Erythroblast (primary cell): ENCODE measurements at regions not wholly inside any gene's neighbourhood (a gene's known extent, or its start where the extent isn't known, plus 50 kb on each side); places are given as distances from the start of the nearest gene placed in this dataset.

Experiments used
- GATA1 ChIP-seq: IDR thresholded peaks from 2 replicates; pipeline ENCODE4 v1.6.1; 2011; ENCODE audit warnings: low read depth, mild to moderate bottlenecking, control low read depth, low read length, moderate library complexity
- POLR2A ChIP-seq: IDR thresholded peaks from 2 replicates; pipeline ENCODE4 v1.6.1; 2011; ENCODE audit warnings: mild to moderate bottlenecking, low read length

GRCh38 chrX:131841496-131842437, 181.3 kb upstream of the STK26 start:
- no peak for TF ChIP-seq GATA1
- no peak for TF ChIP-seq POLR2A
